ENCODE measurements at regions not wholly inside any gene's neighbourhood (a gene's known extent, or its start where the extent isn't known, plus 50 kb on each side); places are given as distances from the start of the nearest gene placed in this dataset.

GRCh38 chr2:220682616-220683015 lies 889.5 kb downstream of the EPHA4 start:
- ATAC-seq (no peak), DNase-seq (no peak)
- peaks cover 3% of the 10 kb centered on the region for H3K27me3 ChIP-seq
- H3K4me3 ChIP-seq = no peak overlapping the region
- no peaks in the 10 kb centered on the region for H3K4me1 ChIP-seq
- no peaks in the 10 kb centered on the region for H3K9me3 ChIP-seq
- no peaks in the 10 kb centered on the region for H3K36me3 ChIP-seq
- TF ChIP-seq, protein P1, sequence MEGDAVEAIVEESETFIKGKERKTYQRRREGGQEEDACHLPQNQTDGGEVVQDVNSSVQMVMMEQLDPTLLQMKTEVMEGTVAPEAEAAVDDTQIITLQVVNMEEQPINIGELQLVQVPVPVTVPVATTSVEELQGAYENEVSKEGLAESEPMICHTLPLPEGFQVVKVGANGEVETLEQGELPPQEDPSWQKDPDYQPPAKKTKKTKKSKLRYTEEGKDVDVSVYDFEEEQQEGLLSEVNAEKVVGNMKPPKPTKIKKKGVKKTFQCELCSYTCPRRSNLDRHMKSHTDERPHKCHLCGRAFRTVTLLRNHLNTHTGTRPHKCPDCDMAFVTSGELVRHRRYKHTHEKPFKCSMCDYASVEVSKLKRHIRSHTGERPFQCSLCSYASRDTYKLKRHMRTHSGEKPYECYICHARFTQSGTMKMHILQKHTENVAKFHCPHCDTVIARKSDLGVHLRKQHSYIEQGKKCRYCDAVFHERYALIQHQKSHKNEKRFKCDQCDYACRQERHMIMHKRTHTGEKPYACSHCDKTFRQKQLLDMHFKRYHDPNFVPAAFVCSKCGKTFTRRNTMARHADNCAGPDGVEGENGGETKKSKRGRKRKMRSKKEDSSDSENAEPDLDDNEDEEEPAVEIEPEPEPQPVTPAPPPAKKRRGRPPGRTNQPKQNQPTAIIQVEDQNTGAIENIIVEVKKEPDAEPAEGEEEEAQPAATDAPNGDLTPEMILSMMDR (IDR thresholded peaks at IDR 0.05) = no peak
- intact Hi-C loops (cut with DNase I) = no loop called here
- no peak overlapping the region for H3K27ac ChIP-seq

- intact Hi-C loops (cut with DNase I) = no loop called here
- TF ChIP-seq, protein P1 (IDR thresholded peaks at IDR 0.05) = no peak
- no peak overlapping the region for H3K27ac ChIP-seq
- no peaks in the 10 kb centered on the region for H3K4me1 ChIP-seq
- no peak overlapping the region for H3K4me3 ChIP-seq
- H3K9me3 ChIP-seq = no peaks in the 10 kb centered on the region
- DNase-seq (no peak), ATAC-seq (no peak)
- no peaks in the 10 kb centered on the region for H3K36me3 ChIP-seq
- H3K27me3 ChIP-seq = no peaks in the 10 kb centered on the region
Observed at GRCh38 chr2:220684099-220684498, 888.0 kb downstream of the EPHA4 start.

- intact Hi-C loops (cut with DNase I) = no loop called here
- Histone ChIP-seq H3K27ac (no peak overlapping the region), H3K4me1 (no peaks in the 10 kb centered on the region), H3K36me3 (no peaks in the 10 kb centered on the region), H3K9me3 (no peaks in the 10 kb centered on the region), H3K4me3 (no peak overlapping the region), H3K27me3 (no peaks in the 10 kb centered on the region)
- peak; percentile 68 for DNase-seq
- TF ChIP-seq, protein P1 (IDR thresholded peaks at IDR 0.05) = peak; percentile 89
- peak; percentile 95 for ATAC-seq
Observed at GRCh38 chr2:220687231-220687843, 884.8 kb downstream of the EPHA4 start.

DNA sequence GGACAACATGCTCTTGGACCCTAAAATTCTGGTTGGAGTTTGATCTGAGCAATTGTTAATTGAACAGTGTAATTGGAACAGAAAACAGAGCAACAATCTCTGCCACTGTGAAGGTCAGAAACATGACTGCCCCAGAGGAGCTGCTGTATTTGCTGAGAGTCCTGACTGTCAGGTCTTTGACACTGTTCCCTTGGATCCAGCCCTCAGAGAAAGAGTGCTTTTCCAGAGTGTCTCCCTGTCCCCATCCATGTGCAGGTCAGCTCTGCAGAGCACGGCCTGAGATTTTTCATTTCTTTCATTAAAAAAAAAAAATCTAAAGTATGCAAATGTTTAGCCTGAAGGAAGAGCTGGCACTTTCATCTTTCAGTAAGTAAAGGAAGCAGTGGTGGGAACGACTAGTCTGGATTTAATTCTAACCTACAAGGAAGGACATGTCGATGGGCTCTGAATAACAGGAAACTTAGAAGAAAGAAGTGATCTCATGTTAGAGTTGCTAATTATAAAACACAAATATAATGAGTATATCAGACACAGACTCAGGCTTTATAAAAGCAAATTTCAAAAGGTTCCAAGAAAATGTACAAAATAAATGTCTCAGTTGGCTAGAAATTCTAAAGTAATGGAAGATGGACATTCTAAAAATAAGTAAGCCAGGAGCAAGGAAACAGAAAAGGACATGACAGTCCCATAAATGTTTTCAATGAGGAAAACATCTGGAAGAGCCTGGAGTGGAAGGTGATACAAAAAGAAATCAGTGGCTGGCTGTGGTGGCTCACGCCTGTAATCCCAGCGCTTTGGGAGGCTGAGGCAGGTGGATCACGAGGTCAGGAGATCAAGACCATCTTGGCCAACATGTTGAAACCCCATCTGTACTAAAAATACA lies 876.5 kb downstream of the EPHA4 start:
- H3K9me3 ChIP-seq = no peaks in the 10 kb centered on the region
- TF ChIP-seq, protein P1 (IDR thresholded peaks at IDR 0.05) = no peak
- H3K27me3 ChIP-seq = no peaks in the 10 kb centered on the region
- no peak overlapping the region for H3K27ac ChIP-seq
- H3K4me3 ChIP-seq = no peak overlapping the region
- DNase-seq = no peak
- H3K36me3 ChIP-seq = no peaks in the 10 kb centered on the region
- no peak for ATAC-seq
- H3K4me1 ChIP-seq = no peaks in the 10 kb centered on the region
- intact Hi-C loops (cut with DNase I) = no loop called here

DNA sequence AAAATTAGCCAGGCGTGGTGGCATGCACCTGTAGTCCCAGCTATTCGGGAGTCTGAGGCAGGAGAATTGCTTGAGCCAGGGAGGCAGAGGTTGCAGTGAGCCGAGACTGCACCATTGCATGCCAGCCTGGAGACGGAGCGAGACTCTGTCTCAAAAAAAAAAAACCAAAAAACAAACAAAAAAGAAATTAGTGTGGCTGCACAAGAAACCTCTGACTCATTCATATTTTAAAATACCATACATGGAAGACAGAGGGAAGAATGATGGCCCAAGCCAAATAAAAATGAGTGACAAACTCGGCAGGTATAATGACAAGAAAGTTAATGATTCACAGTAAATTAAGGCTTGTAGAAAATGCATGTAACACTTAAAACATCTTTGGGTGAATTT lies 875.8 kb downstream of the EPHA4 start:
- TF ChIP-seq, protein P1 (IDR thresholded peaks at IDR 0.05) = no peak
- DNase-seq (no peak), ATAC-seq (no peak)
- intact Hi-C loops (cut with DNase I) = no loop called here
- Histone ChIP-seq H3K27me3 (no peaks in the 10 kb centered on the region), H3K4me1 (no peaks in the 10 kb centered on the region), H3K27ac (no peak overlapping the region), H3K36me3 (no peaks in the 10 kb centered on the region), H3K4me3 (no peak overlapping the region), H3K9me3 (no peaks in the 10 kb centered on the region)

All from upper lobe of right lung (tissue), 1 donor.